Neural cell (in vitro differentiated cells): ENCODE measurements at regions not wholly inside any gene's neighbourhood (a gene's known extent, or its start where the extent isn't known, plus 50 kb on each side); places are given as distances from the start of the nearest gene placed in this dataset.

ENCODE experiments used
- CTCF ChIP-seq: fragments of 450-650 bp; IDR thresholded peaks from 2 replicates; pipeline ENCODE4 v1.5.1; 2014; ENCODE audit warnings: antibody characterized with exemption, mild to moderate bottlenecking, moderate library complexity; ENCODE audit not compliant: poor library complexity, severe bottlenecking
- EP300 ChIP-seq: fragments of 450-650 bp; conservative IDR thresholded peaks from 2 replicates; pipeline ENCODE4 v1.6.1; 2014; ENCODE audit warnings: antibody characterized with exemption, mild to moderate bottlenecking, moderate library complexity; ENCODE audit not compliant: poor library complexity, severe bottlenecking
- EZH2 ChIP-seq: fragments of 200-600, 300-800 bp; shearing (Covaris generic), sonication (generic); IDR thresholded peaks from 2 replicates; pipeline ENCODE4 v1.6.1; 2014; ENCODE audit warnings: antibody characterized with exemption, low read length, borderline replicate concordance, mild to moderate bottlenecking; ENCODE audit not compliant: insufficient read depth, poor library complexity, severe bottlenecking
- POLR2AphosphoS5 ChIP-seq: IDR thresholded peaks from 2 replicates; pipeline ENCODE4 v1.6.1; 2012

GRCh38 chr10:124144536-124144935 lies 51.1 kb upstream of the CHST15 start:
- no peak for TF ChIP-seq CTCF
- TF ChIP-seq POLR2AphosphoS5: no peak
- TF ChIP-seq EP300: no peak
- TF ChIP-seq EZH2: no peak
